Progenitor cell of endocrine pancreas (in vitro differentiated cells): ENCODE measurements at regions not wholly inside any gene's neighbourhood (a gene's known extent, or its start where the extent isn't known, plus 50 kb on each side); places are given as distances from the start of the nearest gene placed in this dataset.

Experiments used
- DNase-seq: peaks from one replicate; pipeline ENCODE4 v3.0.0; 2021; ENCODE audit warnings: low spot score; ENCODE audit not compliant: unreplicated experiment
- H3K27ac Mint-ChIP-seq: 2 replicates; pipeline ENCODE4 v1.8.0; 2021; ENCODE audit warnings: mild to moderate bottlenecking, moderate library complexity, mixed read lengths
- H3K27me3 Mint-ChIP-seq: 2 replicates; pipeline ENCODE4 v1.8.0; 2021; ENCODE audit warnings: mixed read lengths
- H3K36me3 Mint-ChIP-seq: 2 replicates; pipeline ENCODE4 v1.8.0; 2022; ENCODE audit warnings: mixed read lengths; ENCODE audit not compliant: insufficient read depth
- H3K4me1 Mint-ChIP-seq: 2 replicates; pipeline ENCODE4 v1.8.0; 2021; ENCODE audit warnings: low read depth, mixed read lengths
- H3K4me3 Mint-ChIP-seq: 2 replicates; pipeline ENCODE4 v1.8.0; 2021; ENCODE audit warnings: low read depth, mild to moderate bottlenecking, moderate library complexity, mixed read lengths
- H3K9me3 Mint-ChIP-seq: 2 replicates; pipeline ENCODE4 v1.8.0; 2021; ENCODE audit warnings: low read depth, mixed read lengths
- CTCF ChIP-seq: fragments of 200-600 bp; sonication (generic); IDR thresholded peaks from one replicate; pipeline ENCODE4 v1.5.0; 2021; ENCODE audit warnings: antibody characterized with exemption, mild to moderate bottlenecking; ENCODE audit not compliant: unreplicated experiment

- H3K4me3 Mint-ChIP-seq: no peak overlapping the region
- no peak for TF ChIP-seq CTCF
- no peaks in the 10 kb centered on the region for H3K27me3 Mint-ChIP-seq
- no peak for DNase-seq
- no peaks in the 10 kb centered on the region for H3K36me3 Mint-ChIP-seq
- no peaks in the 10 kb centered on the region for H3K9me3 Mint-ChIP-seq
- peaks cover 5% of the 10 kb centered on the region for H3K4me1 Mint-ChIP-seq
- no peak overlapping the region for H3K27ac Mint-ChIP-seq
Measured at GRCh38 chr5:101846496-101846895, 449.6 kb downstream of the SLCO4C1 start.

- peaks cover 5% of the 10 kb centered on the region for H3K4me1 Mint-ChIP-seq
- no peak overlapping the region for H3K27ac Mint-ChIP-seq
- TF ChIP-seq CTCF: no peak
- no peak overlapping the region for H3K4me3 Mint-ChIP-seq
- H3K9me3 Mint-ChIP-seq: no peaks in the 10 kb centered on the region
- DNase-seq: no peak
- no peaks in the 10 kb centered on the region for H3K27me3 Mint-ChIP-seq
- H3K36me3 Mint-ChIP-seq: no peaks in the 10 kb centered on the region
Measured at GRCh38 chr5:101843055-101843454, 453.0 kb downstream of the SLCO4C1 start.

GRCh38 chr5:101838435-101838834, 457.6 kb downstream of the SLCO4C1 start:
- TF ChIP-seq CTCF: no peak
- H3K4me3 Mint-ChIP-seq: no peak overlapping the region
- no peaks in the 10 kb centered on the region for H3K4me1 Mint-ChIP-seq
- no peak overlapping the region for H3K27ac Mint-ChIP-seq
- no peaks in the 10 kb centered on the region for H3K36me3 Mint-ChIP-seq
- no peak for DNase-seq
- no peaks in the 10 kb centered on the region for H3K27me3 Mint-ChIP-seq
- H3K9me3 Mint-ChIP-seq: no peaks in the 10 kb centered on the region

- no peak for DNase-seq
- Mint-ChIP-seq H3K27me3 (no peaks in the 10 kb centered on the region), H3K9me3 (peaks cover 16% of the 10 kb centered on the region), H3K27ac (no peak overlapping the region), H3K4me1 (no peaks in the 10 kb centered on the region), H3K4me3 (no peak overlapping the region), H3K36me3 (no peaks in the 10 kb centered on the region)
- no peak for TF ChIP-seq CTCF
Measured at GRCh38 chr5:101829255-101829654, 466.8 kb downstream of the SLCO4C1 start.

GRCh38 chr5:101811466-101811865, 484.6 kb downstream of the SLCO4C1 start:
- H3K9me3 Mint-ChIP-seq: no peaks in the 10 kb centered on the region
- no peak for TF ChIP-seq CTCF

More at GRCh38 chr5:101811466-101811865, 484.6 kb downstream of the SLCO4C1 start:
- no peak overlapping the region for H3K4me3 Mint-ChIP-seq
- no peaks in the 10 kb centered on the region for H3K27me3 Mint-ChIP-seq
- H3K36me3 Mint-ChIP-seq: no peaks in the 10 kb centered on the region
- DNase-seq: no peak
- no peaks in the 10 kb centered on the region for H3K4me1 Mint-ChIP-seq
- no peak overlapping the region for H3K27ac Mint-ChIP-seq
